OCI-LY3 (cell line): ENCODE measurements at regions not wholly inside any gene's neighbourhood (a gene's known extent, or its start where the extent isn't known, plus 50 kb on each side); places are given as distances from the start of the nearest gene placed in this dataset.
"Not testable (repeated sequence)": the region's sequence is repeated elsewhere in the genome, so short reads cannot be mapped to it uniquely, and the experiment has no call there.

Experiments used
- H2AFZ ChIP-seq: fragments of 200-600, 300-600 bp; shearing (Covaris generic); 2 replicates; pipeline ENCODE4 v1.6.0; 2014; ENCODE audit warnings: antibody characterized with exemption, low read depth, low read length
- H3K27ac ChIP-seq: fragments of 200-600, 300-600 bp; sonication (generic); 2 replicates; pipeline ENCODE4 v1.5.1; 2014; ENCODE audit warnings: mild to moderate bottlenecking, low read length, moderate library complexity, mixed read lengths
- H3K27me3 ChIP-seq: fragments of 200-600, 300-600 bp; sonication (generic); 2 replicates; pipeline ENCODE4 v1.6.1; 2014; ENCODE audit warnings: low read depth, low read length, mixed read lengths
- H3K36me3 ChIP-seq: fragments of 200-600, 300-600 bp; sonication (generic); replicated peaks from 2 replicates; pipeline ENCODE3; 2014; ENCODE audit warnings: low read depth, low read length, mixed read lengths
- H3K4me1 ChIP-seq: fragments of 300-600, 200-600 bp; sonication (generic); 2 replicates; pipeline ENCODE4 v1.6.1; 2014; ENCODE audit warnings: low read length, mixed read lengths
- H3K4me2 ChIP-seq: fragments of 200-600, 300-600 bp; sonication (generic); 2 replicates; pipeline ENCODE4 v1.6.1; 2014; ENCODE audit warnings: low read length, mixed read lengths
- H3K4me3 ChIP-seq: fragments of 300-600, 200-600 bp; sonication (generic); 2 replicates; pipeline ENCODE4 v1.5.1; 2014; ENCODE audit warnings: antibody characterized with exemption, mild to moderate bottlenecking, low read length, moderate library complexity
- H3K79me2 ChIP-seq: fragments of 300-600, 200-600 bp; shearing (Covaris generic); 2 replicates; pipeline ENCODE4 v1.6.1; 2014; ENCODE audit warnings: mild to moderate bottlenecking, low read length, mixed read lengths
- H3K9ac ChIP-seq: fragments of 300-600, 200-600 bp; shearing (Covaris generic); 2 replicates; pipeline ENCODE4 v1.6.0; 2014; ENCODE audit warnings: mild to moderate bottlenecking, low read length, moderate library complexity
- H3K9me3 ChIP-seq: fragments of 200-600, 300-600 bp; shearing (Covaris generic); 2 replicates; pipeline ENCODE4 v1.6.1; 2014; ENCODE audit warnings: low read length, mixed read lengths; ENCODE audit not compliant: insufficient read depth
- H4K20me1 ChIP-seq: fragments of 200-600, 300-600 bp; sonication (generic); 2 replicates; pipeline ENCODE4 v1.6.1; 2016; ENCODE audit warnings: low read length, mixed read lengths; ENCODE audit not compliant: insufficient read depth
- CTCF ChIP-seq: fragments of 200-600, 300-600 bp; sonication (generic); IDR thresholded peaks from 2 replicates; pipeline ENCODE4 v1.5.1; 2014; ENCODE audit warnings: antibody characterized with exemption, low read length, low read depth
- EZH2phosphoT487 ChIP-seq: fragments of 200-600 bp; shearing (Covaris generic); IDR thresholded peaks from 2 replicates; pipeline ENCODE4 v1.6.1; 2018; ENCODE audit warnings: antibody characterized with exemption, mixed run types, low read depth

- Histone ChIP-seq H3K36me3 (no peaks in the 10 kb centered on the region), H4K20me1 (no peaks in the 10 kb centered on the region), H2AFZ (no peak overlapping the region), H3K27me3 (no peaks in the 10 kb centered on the region), H3K4me1 (no peaks in the 10 kb centered on the region), H3K4me2 (no peak overlapping the region), H3K9ac (no peak overlapping the region), H3K27ac (no peak overlapping the region), H3K9me3 (no peaks in the 10 kb centered on the region), H3K79me2 (no peaks in the 10 kb centered on the region), H3K4me3 (no peak overlapping the region)
- TF ChIP-seq CTCF (no peak), EZH2phosphoT487 (no peak)
Observed at GRCh38 chr16:79835194-79835593, 234.7 kb upstream of the MAF start.

- H3K4me1 ChIP-seq: no peaks in the 10 kb centered on the region
- H3K27me3 ChIP-seq: no peaks in the 10 kb centered on the region
- TF ChIP-seq CTCF: no peak
- TF ChIP-seq EZH2phosphoT487: no peak
- H3K4me2 ChIP-seq: no peak overlapping the region
- no peaks in the 10 kb centered on the region for H3K36me3 ChIP-seq
- H3K9me3 ChIP-seq: no peaks in the 10 kb centered on the region
- H2AFZ ChIP-seq: no peak overlapping the region
- H3K4me3 ChIP-seq: no peak overlapping the region
- H3K27ac ChIP-seq: no peak overlapping the region
- no peaks in the 10 kb centered on the region for H4K20me1 ChIP-seq
- no peaks in the 10 kb centered on the region for H3K79me2 ChIP-seq
- no peak overlapping the region for H3K9ac ChIP-seq
Observed at GRCh38 chr16:79834720-79835119, 234.2 kb upstream of the MAF start.

- not testable (repeated sequence) for H3K27me3 ChIP-seq
Observed at GRCh38 chr16:79834003-79834402, 233.5 kb upstream of the MAF start.

GRCh38 chr16:79833559-79833958, 233.0 kb upstream of the MAF start:
- no peak overlapping the region for H2AFZ ChIP-seq
- H3K4me1 ChIP-seq: no peaks in the 10 kb centered on the region
- H3K27me3 ChIP-seq: no peaks in the 10 kb centered on the region
- H3K9me3 ChIP-seq: no peaks in the 10 kb centered on the region
- no peaks in the 10 kb centered on the region for H4K20me1 ChIP-seq
- H3K79me2 ChIP-seq: no peaks in the 10 kb centered on the region
- H3K9ac ChIP-seq: no peak overlapping the region
- no peak overlapping the region for H3K4me2 ChIP-seq
- H3K36me3 ChIP-seq: no peaks in the 10 kb centered on the region
- no peak overlapping the region for H3K4me3 ChIP-seq
- TF ChIP-seq EZH2phosphoT487 (no peak), CTCF (no peak)
- H3K27ac ChIP-seq: no peak overlapping the region

More at GRCh38 chr16:79834003-79834402, 233.5 kb upstream of the MAF start:
- not testable (repeated sequence) for H3K4me1 ChIP-seq, H3K9ac ChIP-seq, H3K4me2 ChIP-seq, H3K9me3 ChIP-seq, H3K4me3 ChIP-seq, H2AFZ ChIP-seq, H3K27ac ChIP-seq, H3K36me3 ChIP-seq, H4K20me1 ChIP-seq, H3K79me2 ChIP-seq
